SK-N-DZ (cell line): ENCODE measurements at regions not wholly inside any gene's neighbourhood (a gene's known extent, or its start where the extent isn't known, plus 50 kb on each side); places are given as distances from the start of the nearest gene placed in this dataset.

Experiments used
- DNase-seq: peaks from one replicate; pipeline ENCODE4 v3.0.0-alpha.2; 2015; ENCODE audit warnings: low spot score

DNA sequence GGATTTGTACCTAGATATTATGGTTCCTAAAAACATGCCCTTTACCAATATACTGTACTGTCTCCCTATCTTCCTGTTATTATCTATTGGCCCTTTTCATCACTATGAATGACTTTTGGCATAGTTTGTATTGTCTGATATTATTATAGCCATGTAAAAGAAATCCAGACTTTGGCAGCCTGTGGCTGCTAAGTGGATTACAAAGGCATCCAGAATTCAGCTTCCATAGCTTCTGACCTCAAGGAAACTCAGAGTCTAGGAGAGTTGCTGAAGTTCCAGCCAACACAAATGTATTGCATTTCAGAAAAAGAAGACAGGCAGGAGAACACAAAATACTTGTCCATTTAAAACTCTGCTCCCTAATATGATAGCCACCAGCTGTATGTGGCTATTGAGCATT lies 319.2 kb upstream of the MPDZ start:
- DNase-seq = no peak

GRCh38 chr9:13597427-13597826 lies 317.9 kb upstream of the MPDZ start:
- DNase-seq = no peak

- DNase-seq = no peak
Observed at GRCh38 chr9:13597004-13597403, 317.5 kb upstream of the MPDZ start.

DNA sequence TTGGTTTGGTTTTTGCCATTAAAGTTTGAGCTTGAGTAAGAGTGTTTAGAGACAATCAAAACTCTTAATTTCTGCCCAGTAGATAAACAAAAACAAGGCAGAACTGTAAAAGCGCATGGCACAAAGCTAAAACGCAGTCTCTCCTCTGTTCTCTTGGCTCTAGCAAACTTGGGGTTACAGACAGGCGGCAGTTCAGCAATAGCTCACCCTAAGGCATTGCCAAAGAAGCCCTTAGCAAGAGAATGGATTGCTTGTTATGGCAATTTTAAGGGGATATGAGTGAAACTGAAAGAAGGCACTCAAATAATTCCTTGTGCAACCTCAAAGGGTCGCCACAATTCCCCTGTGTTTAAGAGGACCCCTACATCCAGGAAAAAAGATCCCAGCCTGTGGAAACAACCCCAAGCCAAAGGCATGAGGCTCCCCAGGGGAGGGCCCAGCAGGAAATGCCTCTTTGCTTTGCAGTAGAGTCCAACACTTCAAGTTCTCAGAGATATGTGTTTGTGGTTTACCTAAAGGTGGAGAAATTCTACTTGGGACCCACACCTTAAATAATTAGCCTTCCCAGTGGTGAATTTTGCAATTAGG lies 317.0 kb upstream of the MPDZ start:
- DNase-seq = no peak

DNA sequence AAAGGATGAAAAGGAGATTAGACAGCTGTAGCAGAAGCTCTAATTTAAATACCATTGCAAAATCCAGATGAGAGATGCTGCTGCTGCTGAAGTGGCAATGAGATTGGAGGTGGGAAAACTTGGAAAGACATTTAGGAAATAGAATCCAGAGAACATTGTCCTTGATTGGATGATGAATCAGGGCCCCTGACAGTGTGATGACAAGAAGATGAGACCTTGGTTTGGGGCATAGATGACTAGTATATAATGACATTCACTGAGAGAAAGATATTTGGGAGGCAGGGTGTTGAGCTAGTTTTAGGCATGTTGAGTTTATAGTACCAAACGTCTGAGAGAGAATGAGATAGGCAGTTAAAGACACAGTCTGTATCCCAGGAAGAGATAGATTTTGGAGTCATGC lies 311.5 kb upstream of the MPDZ start:
- DNase-seq = no peak

- no peak for DNase-seq
Observed at GRCh38 chr9:13589034-13589737, 309.7 kb upstream of the MPDZ start.

GRCh38 chr9:13588151-13589033 lies 308.9 kb upstream of the MPDZ start:
- no peak for DNase-seq

DNA sequence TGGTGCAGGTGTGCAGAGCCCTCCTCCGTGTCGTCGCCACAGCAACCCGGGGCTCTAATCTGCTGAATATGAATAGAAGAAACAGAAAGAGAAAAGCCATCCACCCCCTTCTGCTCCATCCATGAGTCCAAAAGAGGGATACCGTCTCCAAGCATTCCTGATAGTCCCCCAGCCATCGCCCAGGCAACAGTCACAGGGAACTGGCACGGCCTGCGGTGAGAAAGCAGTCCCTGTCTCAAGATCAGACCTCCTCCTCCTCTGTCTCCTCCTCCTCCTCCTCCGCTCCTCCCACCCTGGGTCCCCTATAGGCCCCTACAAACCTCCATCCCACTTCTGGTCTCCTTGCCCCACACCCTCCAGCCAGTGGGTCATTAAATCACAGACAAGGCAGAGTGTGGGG lies 308.1 kb upstream of the MPDZ start:
- DNase-seq = no peak

DNA sequence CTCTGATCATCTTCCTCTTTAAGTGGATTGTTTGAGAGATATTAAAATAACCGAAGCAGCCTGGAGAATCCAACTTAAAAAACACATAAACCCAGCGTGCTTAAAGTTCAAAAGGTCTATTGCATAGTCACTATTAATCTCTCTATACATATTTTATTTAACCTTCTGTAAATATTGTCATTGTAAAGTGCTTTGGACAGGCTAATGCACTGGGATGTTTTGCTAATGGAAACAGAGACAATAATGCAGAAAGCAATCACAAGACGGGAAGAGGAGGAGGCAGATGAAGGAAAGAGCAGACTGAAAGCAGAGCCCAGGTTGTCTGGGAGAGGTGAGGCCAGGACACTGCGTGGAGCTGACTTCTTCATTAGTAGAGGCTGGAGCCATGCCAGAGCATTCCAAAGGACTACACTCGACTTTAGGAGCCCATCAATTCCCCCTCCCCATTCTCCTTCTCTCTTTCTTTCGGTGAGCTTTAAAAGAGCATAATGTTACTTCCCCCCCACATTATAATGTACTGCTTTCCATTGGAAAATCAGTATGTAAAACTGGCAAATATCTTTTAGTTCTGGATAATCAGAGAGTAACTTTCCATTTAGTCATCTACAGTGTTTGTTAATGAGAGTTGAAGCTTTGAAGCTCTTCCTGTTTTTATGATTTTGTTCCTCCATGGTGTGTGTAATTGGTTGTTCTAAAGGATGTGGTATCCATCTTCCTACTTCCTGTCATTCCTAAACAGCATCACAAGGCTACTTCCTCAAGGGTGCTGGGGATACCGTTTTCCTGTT lies 307.3 kb upstream of the MPDZ start:
- DNase-seq = no peak

DNA sequence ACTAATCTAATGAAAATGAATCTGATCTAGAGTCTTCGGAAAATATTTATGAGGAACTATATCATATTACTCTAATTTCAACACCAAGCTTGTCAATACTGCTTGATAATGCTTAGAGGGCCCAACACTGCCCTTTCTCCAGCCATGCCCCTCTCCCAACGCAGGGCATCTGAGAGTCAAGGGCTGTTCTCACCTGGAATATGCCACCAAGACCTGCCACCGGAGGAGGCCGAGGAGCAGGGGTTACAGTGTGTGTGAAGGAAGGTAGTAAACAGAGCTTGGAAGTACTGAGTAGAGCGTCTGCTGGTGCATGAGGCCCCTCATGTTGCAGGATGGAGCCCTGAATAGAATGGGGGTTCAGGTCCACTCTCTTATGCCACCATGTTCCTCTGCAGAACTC lies 301.3 kb upstream of the MPDZ start:
- DNase-seq = no peak

- DNase-seq = no peak
Observed at GRCh38 chr9:13580131-13580530, 300.6 kb upstream of the MPDZ start.

DNA sequence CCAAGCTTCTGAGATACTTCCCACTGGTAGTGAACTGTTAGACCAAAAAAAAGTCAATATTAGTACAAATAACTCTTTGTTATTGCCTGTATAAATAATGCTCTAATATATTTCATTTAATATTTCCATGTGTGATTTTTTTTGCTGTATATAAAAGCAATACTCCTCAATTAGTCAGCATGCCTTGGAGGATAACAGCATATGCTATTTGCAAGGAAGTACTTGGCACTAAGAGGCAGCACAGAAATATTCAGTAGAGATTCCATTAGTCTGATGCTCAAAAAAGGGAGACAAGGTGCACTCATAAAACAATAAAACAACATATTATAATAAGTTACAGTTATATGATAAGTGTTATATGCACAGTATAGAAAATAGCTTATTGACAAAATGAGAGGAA lies 296.6 kb upstream of the MPDZ start:
- no peak for DNase-seq

DNA sequence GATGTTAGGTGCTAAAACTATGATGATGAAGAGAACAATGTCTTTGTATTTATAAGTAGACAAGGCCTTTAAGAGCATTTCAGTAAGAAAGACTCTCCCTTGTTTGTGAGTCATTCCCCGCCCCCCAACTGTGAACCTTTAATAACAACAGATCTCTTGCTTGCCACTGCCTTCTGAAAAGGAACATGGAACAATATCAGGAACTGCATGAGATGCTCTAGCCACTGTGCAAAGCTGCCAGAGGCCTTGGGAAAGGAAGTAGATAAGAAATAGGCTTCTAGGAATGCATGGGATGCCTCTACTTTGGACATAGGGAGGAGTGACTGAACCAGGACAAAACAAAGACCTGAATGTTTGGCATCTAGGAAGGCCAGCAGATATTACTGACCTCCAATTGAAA lies 296.1 kb upstream of the MPDZ start:
- no peak for DNase-seq

DNA sequence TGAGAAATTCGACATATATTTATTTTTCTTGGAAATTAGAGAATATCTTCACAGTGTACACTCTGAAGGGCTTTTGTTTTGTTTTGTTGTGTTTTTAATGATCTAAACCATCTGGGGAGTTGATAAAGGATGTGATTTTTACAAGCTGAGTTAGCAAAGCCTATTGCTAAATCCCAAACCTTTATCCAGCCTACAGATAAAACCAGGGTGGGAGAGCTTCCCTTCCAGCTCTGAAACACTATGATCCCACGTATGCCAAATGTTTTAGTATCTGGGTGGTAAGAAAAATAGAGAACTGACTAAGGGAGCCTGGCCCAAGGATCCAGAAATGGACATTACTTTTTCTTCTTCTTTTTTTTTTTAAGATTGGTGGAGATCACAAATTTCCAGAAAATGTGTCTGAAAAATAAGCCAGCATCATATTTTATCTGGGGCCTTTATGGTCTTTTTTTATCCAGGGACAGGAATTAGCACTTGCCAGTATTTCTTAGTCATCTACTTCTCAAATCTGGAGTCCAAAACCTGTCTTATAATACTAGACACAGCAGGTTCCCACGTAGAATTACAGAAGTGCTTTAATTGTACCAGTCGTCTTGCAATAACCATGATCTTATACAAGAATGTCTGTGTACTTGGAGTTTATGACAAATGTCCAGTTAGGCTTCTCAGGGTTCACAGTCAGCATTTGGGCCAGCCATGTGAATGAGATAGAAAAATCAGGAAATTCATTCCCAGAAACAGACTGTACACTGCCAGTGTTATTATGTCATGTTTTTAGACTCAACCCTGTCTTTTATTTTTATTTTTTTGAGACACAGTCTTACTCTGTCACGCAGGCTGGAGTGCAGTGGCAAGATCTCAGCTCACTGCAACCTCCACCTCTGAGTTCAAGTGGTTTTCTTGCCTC lies 290.8 kb upstream of the MPDZ start:
- no peak for DNase-seq

GRCh38 chr9:13569602-13570067 lies 290.1 kb upstream of the MPDZ start:
- no peak for DNase-seq

GRCh38 chr9:13568841-13569601 lies 289.5 kb upstream of the MPDZ start:
- DNase-seq = no peak

- no peak for DNase-seq
Observed at GRCh38 chr9:13568405-13568804, 288.9 kb upstream of the MPDZ start.

GRCh38 chr9:13567833-13568232 lies 288.3 kb upstream of the MPDZ start:
- no peak for DNase-seq

DNA sequence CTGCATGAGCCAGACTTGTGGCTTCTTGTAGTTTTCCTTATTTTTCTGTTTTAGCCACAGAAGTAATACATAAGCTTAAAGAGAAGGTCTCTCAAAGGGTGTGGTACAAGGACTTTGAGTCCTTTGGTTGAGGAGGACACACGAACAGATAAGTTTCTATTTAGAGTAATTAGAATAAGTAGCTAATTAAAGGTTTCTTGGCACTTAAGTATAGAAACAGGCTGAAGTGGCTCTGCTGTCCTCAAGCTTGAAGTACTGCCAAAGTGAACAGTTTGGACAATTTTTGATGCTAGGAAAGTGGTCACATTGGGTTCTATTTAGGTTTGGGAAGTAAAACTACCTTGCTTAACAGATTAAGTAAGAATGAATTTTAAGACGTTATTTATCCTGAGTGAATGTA lies 278.3 kb upstream of the MPDZ start:
- no peak for DNase-seq

GRCh38 chr9:13556656-13557055 lies 277.2 kb upstream of the MPDZ start:
- no peak for DNase-seq
